GM12873 (cell line): ENCODE measurements at regions not wholly inside any gene's neighbourhood (a gene's known extent, or its start where the extent isn't known, plus 50 kb on each side); places are given as distances from the start of the nearest gene placed in this dataset.

Experiments used
- CTCF ChIP-seq: IDR thresholded peaks from 2 replicates; pipeline ENCODE4 v1.5.1; 2012; ENCODE audit warnings: low read depth, mild to moderate bottlenecking, moderate library complexity, low read length, control low read depth; ENCODE audit not compliant: insufficient read depth; ENCODE audit errors: missing control alignments

DNA sequence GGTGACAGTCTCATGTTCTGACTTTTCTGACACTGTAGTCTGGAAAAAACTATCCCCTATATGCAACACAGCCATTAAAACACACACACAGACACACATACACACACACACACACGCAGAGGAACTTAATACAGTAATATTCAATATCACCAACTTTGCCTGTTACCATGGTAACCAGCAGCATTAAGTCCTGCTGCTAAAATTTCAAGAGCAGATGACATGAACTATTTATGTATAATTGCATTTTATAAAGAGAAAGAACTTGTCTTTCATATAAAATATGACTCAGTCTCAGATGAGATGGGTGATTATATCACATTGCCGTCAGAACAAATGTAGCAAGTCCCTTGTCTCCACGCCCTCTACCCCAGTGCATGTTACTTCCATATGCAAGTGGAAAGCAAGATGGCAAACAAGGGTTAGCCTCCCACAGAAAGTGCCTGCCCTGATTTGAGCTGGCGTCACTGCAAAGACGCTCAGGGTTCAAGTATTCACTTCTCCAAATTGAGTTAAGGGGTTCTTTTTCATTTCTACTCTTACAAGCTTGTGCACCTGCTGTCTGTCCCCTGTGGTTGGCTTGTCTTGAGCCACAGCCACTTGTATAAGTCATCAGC lies 576.8 kb downstream of the UQCRFS1 start:
- TF ChIP-seq CTCF = no peak

GRCh38 chr19:28634837-28635236 lies 578.1 kb downstream of the UQCRFS1 start:
- TF ChIP-seq CTCF = no peak

DNA sequence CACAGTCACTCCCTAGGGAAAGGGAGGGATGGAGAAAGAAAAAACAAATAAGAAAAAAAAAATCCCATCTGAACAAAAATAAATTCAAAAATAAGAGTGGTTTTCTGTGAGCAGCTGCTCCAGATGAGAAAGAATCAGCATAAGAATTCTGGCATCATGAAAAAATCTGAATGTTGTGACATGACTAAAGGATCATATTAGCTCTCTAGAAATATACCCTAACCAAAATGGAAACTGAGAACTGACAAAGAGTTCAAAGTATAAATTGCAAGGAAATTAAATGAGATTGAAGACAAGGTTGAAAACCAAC lies 579.0 kb downstream of the UQCRFS1 start:
- no peak for TF ChIP-seq CTCF

DNA sequence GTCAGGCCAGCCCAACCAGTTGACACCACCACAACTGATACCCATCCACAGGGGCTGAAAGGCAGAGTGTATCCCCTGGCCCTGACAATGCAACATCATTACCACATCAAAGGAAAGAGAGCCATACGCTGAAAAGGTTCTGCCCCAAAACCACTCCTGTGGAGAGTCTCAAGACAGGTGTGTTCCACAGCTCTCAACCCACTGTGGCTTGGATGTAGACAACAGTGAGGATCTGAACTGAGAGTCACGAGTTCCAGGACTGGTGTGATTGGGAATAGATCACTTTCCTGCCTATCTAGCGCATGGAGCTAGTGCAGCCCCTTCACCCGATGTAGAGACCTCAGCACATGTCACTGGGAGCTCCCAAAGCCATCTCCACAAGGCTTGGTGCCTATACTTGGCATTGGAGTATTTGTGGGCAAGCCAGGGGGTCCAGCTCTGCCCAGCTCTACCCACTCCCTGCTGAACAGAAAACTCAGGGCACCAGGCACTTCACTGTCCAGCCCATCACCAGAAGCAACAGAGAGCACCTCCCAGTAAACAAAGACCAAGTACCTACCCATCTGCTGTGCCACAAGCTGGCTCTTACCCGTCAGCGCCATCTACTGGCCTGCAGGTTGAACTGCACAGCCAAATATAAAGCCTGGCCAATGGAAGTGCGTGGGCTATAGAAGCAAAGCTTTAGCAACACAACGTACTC lies 579.5 kb downstream of the UQCRFS1 start:
- peak; percentile 96 for TF ChIP-seq CTCF

- TF ChIP-seq CTCF = no peak
Measured at GRCh38 chr19:28632371-28633080, 580.4 kb downstream of the UQCRFS1 start.

GRCh38 chr19:28631961-28632360 lies 581.0 kb downstream of the UQCRFS1 start:
- TF ChIP-seq CTCF = no peak

- no peak for TF ChIP-seq CTCF
Measured at GRCh38 chr19:28627669-28628068, 585.3 kb downstream of the UQCRFS1 start.
